ENCODE measurements at regions not wholly inside any gene's neighbourhood (a gene's known extent, or its start where the extent isn't known, plus 50 kb on each side); places are given as distances from the start of the nearest gene placed in this dataset.

DNA sequence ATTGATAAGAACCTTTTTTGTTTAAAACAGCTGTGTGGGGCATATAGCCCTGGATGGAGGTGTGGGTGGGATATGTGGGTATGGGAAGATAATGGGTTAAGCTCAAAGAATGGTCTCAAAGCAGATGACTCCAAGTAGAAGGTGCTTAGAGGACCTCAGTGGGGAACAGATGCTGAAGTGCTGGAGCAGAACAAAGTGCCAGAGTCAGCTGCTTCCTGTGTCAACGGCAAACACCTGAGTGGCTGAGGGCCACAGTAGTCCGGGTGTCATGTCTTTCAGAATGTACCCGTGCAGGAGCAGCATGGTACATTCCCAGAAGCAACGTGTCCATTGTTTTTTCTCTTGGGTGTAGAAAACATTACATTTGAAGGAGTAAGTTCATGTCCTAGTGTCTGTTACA, 210.6 kb downstream of the CCNG2 start:
- no peak for TF ChIP-seq CTCF (IDR thresholded peaks at IDR 0.05; ENCODE audit: control insufficient read depth, insufficient read depth, low read depth, low read length, missing control alignments)
- no peak overlapping the region for H3K4me3 ChIP-seq (ENCODE audit: control insufficient read depth, low read depth, low read length)
- no peak for DNase-seq (ENCODE audit: low read depth)

DNA sequence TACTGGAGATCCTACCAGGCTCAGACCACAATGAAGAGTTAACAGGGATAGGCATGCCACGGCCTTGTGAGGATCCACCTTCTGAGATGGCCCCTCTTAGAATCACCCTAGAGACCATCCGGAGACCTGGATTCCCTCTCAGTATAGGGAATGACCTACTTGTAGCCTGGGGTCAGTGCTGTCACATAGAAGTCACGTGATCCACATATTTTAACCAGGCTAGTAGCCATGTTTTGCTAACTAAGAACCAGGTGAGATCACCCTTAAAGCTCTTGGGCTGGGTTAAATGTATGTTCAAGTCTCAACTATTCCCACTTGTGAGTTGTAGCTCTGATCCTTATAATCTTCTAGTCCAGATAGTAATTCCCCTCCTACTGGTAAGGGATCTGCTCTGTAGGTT, 215.4 kb downstream of the CCNG2 start:
- no peak for DNase-seq (ENCODE audit: low read depth)
- TF ChIP-seq CTCF (IDR thresholded peaks at IDR 0.05; ENCODE audit: control insufficient read depth, insufficient read depth, low read depth, low read length, missing control alignments), result no peak

DNA sequence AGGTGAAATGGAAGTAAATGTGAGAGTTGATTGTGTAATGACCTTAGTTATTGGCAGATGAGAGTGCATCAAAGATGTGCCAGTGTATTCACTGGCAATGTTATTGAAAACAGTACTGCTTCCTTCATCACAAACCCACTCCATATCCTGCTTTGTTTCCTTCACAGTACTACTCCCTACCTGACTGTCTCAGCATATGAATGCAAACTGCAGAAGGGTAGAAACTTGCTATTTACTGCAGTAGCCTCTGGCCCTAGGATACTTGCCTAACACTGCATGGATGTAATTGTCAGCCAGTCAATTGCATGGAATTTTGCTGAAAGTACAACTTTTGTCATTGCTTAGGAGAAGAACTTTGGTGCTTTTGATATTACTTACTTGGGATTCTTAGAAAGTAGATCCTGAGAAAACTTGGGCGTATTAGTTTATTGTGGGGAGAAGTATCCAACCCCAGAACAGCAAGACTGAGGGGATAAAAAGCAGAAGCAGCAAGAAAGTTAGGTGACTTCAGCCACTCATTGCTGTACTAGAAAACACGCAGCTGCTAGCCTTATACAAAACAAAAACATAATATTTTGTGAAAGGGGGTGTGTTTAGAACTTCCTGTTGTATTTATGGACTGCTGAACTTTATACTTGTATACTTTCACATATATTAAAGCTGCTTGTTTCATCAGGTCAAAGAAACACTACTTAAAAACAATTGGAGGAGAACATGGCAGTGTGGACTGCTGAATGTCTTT, 219.0 kb downstream of the CCNG2 start:
- no peak for DNase-seq (ENCODE audit: low read depth)
- TF ChIP-seq CTCF (IDR thresholded peaks at IDR 0.05; ENCODE audit: control insufficient read depth, insufficient read depth, low read depth, low read length, missing control alignments), result no peak
- H3K4me3 ChIP-seq (ENCODE audit: control insufficient read depth, low read depth, low read length), result no peak overlapping the region

More for the DNA sequence above, 215.4 kb downstream of the CCNG2 start:
- no peak overlapping the region for H3K4me3 ChIP-seq (ENCODE audit: control insufficient read depth, low read depth, low read length)

- TF ChIP-seq CTCF (IDR thresholded peaks at IDR 0.05; ENCODE audit: control insufficient read depth, insufficient read depth, low read depth, low read length, missing control alignments), result no peak
- DNase-seq (ENCODE audit: low read depth), result no peak
- H3K4me3 ChIP-seq (ENCODE audit: control insufficient read depth, low read depth, low read length), result no peak overlapping the region
Measured at GRCh38 chr4:77376788-77377460, 219.9 kb downstream of the CCNG2 start.

- H3K4me3 ChIP-seq (ENCODE audit: control insufficient read depth, low read depth, low read length), result no peak overlapping the region
- TF ChIP-seq CTCF (IDR thresholded peaks at IDR 0.05; ENCODE audit: control insufficient read depth, insufficient read depth, low read depth, low read length, missing control alignments), result no peak
- no peak for DNase-seq (ENCODE audit: low read depth)
Measured at GRCh38 chr4:77384094-77384493, 221.5 kb upstream of the CXCL13 start.

- DNase-seq (ENCODE audit: low read depth), result peak; percentile 37
- TF ChIP-seq CTCF (IDR thresholded peaks at IDR 0.05; ENCODE audit: control insufficient read depth, insufficient read depth, low read depth, low read length, missing control alignments), result peak; percentile 86
- H3K4me3 ChIP-seq (ENCODE audit: control insufficient read depth, low read depth, low read length), result no peak overlapping the region
Measured at GRCh38 chr4:77385124-77385969, 220.3 kb upstream of the CXCL13 start.

Measured in AG09309 (cell line).